GM21529 (cell line): ENCODE measurements at regions not wholly inside any gene's neighbourhood (a gene's known extent, or its start where the extent isn't known, plus 50 kb on each side); places are given as distances from the start of the nearest gene placed in this dataset.
"Not testable (repeated sequence)": the region's sequence is repeated elsewhere in the genome, so short reads cannot be mapped to it uniquely, and the experiment has no call there.

ENCODE experiments used
- ATAC-seq: cut with Tn5 transposase; IDR thresholded peaks from one replicate; pipeline ENCODE4 v1.9.1; 2021; ENCODE audit not compliant: unreplicated experiment

DNA sequence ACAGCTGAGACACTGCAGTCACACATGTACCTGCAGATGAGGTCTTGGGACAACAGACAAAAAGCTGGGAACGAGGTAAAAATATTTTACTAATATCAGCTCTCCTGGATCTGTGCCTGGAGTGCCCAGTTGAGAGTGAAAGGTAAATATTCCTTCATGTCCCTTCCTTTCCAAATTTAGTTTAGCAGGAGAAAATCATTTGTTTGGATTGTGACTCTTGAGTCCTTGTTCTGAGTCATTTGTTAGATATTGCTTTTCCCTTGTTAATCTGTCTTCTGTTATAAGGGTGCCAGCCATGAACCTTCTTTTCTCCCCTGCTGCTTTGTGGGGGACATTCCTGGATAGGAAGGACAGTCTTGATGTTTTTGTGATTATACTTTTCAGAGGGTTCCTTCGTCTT lies 329.2 kb downstream of the DSC3 start:
- ATAC-seq, result no peak

DNA sequence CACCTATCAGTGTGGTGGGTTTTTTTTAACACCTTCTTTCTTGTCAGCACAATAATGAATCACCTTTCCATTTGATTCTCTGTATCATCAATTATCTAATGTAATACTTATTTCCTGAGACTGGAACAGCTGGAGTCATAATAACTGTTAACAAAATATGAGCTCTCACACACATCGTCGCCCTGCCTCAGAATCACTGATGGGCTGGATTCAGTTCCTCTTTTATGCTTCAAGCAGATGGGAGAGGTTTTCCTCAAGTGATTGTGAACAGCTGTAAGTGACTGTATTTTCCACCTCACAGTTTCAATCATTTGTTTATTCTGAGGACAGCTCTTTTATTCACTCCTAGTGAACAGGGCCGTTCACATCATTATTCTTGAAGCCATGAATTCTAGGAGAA lies 330.2 kb downstream of the DSC3 start:
- no peak for ATAC-seq

GRCh38 chr18:30709595-30709994 lies 332.9 kb downstream of the DSC3 start:
- no peak for ATAC-seq

DNA sequence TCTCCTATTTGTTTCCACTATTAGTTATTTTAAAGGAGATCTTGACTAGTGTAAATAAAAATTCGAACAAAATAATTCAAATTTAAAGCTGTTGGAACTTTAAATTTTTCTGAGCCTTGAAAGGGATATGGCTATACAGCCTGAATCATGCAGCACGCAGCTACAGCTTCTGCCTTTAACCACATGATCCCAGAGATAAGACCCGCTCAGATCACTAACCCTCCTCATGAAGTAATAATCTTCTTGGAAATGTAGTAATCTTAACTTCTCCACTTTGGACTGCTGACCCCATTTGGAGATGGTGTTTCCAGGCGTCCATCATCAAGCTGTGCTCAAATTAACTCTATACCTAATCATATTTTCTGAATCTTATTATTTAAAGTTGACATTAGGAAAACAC lies 336.6 kb downstream of the DSC3 start:
- no peak for ATAC-seq

GRCh38 chr18:30698571-30698970 lies 344.0 kb downstream of the DSC3 start:
- ATAC-seq, result no peak

DNA sequence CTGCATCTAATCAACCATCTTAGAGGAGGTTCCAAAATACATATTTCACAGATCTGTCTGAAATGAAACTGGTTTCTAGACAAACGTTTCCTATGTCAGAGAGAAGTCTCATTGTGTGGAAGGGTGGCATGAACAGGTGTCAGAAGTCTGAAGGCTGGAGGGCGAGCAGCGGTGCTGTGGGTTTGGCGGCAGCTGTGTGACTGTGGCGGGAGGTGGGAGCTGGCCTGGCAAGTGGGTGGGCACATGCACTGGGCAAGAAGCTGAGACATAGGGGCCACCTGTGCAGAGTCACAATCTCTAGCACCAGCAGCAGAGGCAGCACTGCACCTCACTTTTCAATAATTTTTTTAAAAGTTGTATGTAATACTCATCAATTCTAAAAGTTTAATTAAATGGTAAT lies 346.3 kb downstream of the DSC3 start:
- no peak for ATAC-seq

- ATAC-seq, result no peak
These were observed 347.8 kb downstream of the DSC3 start for GRCh38 chr18:30694773-30695172.

- no peak for ATAC-seq
These were observed 353.3 kb downstream of the DSC3 start for GRCh38 chr18:30689216-30689615.

DNA sequence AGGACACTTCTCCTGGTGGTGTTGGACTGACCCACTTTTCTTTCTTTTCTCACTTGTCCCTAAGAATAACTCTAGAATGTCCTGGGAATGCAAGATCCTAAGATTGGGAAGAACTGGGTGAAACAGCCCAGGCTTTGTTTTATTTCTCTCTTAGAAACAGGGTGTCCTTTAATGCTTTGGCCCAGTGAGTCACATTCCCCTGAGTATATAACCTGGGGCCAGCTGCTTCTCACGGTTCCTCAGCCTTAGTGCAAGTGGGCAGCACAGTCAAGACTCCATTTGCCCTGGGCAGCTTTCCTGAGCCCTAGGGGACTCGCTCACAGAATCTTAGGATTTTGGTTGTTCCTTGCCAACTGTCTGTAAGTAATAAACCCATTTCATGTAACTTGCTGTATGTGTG lies 355.0 kb downstream of the DSC3 start:
- no peak for ATAC-seq

DNA sequence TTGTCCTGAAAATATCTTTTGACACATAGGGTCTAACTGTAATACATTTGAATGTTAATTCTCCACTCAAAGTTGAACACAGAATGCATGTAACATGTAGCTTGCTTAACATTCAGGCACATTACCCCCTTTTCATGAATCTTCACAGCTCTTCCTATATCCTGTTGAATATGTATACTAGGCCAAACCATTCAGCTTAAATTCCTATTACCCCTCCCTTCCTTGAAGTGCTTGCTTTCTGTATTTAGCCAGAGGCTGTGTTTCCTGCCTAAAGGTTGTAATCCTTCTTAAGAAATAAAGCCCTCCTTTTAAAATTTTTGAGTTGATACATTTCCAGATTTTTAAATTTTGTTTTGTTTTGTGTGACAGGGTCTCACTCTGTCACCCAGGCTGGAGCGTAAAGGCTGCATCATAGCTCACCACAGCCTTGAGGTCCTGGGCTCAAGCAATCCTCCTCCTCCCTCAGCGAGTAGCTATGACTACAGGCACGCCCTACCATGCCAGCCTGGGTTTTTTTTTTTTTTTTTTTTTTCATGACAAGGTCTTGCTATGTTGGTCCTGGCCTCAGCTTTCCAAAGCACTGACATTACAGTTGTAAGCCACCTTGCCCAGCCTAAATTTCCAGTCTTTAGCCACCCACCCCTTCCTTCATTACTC lies 357.6 kb downstream of the DSC3 start:
- no peak for ATAC-seq

GRCh38 chr18:30683836-30684235 lies 358.7 kb downstream of the DSC3 start:
- no peak for ATAC-seq

GRCh38 chr18:30682672-30683071 lies 359.9 kb downstream of the DSC3 start:
- no peak for ATAC-seq

DNA sequence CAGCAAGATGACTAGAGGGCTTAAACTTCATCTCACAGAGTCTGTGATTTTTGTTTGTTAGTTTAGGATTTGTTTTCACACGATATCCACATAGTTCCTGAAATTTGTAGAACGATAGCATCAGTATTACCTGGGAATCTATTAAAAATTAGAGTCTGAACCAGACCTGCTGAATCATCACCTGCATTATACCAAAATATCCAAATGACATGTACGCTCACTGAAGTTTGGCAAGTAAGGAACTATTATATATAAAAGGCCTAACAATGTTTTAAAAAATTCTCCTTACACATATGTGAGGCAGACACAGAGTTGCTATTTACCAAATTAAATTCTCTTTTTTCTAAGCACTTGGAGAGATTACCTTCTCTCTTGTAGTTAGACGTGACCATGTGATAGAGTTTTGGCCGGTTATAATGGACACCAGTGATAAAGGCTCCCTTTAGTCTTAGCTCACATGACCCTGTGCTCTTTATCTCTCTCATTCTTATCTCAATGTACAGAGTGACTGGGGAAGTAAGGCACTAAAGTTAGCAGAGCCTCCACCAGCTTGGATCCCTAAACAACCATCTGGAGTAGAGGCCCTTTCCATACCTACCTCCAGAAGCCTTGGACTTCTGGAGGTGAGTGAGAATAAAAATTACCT lies 363.1 kb downstream of the DSC3 start:
- ATAC-seq, result no peak

DNA sequence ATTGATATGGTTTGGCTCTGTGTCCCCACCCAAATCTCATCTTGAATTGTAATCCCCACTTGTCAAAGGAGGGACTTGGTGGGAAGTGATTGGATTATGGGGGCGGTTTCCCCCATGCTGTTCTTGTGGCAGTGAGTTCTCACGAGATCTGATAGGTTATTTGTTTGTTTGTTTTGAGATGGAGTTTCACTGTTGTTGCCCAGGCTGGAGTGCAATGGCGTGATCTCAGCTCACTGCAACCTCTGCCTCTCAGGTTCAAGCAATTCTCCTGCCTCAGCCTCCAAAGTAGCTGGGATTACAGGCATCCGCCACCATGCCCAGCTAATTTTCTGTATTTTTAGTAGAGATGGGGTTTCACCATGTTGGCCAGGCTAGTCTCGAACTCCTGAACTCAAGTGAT lies 364.7 kb downstream of the DSC3 start:
- not testable (repeated sequence) for ATAC-seq

- ATAC-seq, result no peak
These were observed 366.5 kb downstream of the DSC3 start for GRCh38 chr18:30676053-30676480.

- ATAC-seq, result no peak
These were observed 367.0 kb downstream of the DSC3 start for GRCh38 chr18:30675493-30675892.

DNA sequence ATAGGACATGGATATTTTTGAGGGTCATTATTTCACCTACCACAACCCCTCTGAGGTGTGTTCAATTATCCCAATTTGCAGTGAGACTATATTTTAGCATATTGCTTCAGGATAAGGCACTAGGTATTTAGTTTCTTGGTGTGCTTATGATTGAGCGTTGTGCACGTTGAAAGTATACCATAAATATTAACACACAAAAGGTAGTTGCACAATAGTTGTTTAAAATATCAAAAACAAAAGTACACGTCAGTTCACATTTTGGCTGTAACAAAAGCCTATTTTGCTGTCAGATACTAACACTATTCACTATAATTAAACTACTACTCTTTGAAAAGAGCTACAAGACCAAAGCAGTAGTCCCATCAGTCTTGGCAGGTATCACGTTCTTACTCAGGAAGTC lies 367.5 kb downstream of the DSC3 start:
- no peak for ATAC-seq

DNA sequence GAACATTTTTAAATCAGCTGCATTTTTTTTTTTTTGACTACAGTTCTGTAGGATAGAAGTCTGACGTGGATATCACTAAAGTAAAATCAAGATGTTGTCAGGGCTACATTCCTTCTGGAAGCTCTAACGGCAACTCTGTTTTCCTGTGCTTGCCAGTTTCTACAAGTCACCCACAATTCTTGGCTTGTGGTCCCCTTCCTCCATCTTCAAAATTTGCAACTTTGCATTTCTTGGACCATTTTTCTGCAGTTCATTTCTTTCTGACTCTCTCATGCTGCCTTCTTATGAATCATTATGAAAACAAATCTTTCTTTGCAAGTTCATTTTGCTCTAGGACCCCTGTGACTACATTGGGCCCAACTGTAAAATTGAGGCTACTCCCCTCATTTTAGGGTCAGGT lies 367.9 kb downstream of the DSC3 start:
- no peak for ATAC-seq

DNA sequence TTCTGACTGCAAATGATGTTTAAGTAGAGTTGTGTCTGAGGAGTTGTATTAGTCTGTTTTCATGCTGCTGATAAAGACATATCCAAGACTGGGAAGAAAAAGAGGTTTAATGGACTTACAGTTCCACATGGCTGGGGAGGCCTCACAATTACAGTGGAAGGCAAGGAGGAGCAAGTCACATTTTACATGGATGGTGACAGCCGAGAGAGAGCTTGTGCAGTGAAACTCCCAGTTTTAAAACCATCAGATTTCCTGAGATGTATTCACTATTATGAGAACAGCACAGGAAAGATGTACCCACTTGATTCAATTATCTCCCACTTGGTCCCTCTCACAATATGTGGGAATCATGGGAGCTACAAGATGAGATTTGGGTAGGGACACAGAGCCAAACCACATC lies 370.1 kb downstream of the DSC3 start:
- ATAC-seq, result not testable (repeated sequence)

DNA sequence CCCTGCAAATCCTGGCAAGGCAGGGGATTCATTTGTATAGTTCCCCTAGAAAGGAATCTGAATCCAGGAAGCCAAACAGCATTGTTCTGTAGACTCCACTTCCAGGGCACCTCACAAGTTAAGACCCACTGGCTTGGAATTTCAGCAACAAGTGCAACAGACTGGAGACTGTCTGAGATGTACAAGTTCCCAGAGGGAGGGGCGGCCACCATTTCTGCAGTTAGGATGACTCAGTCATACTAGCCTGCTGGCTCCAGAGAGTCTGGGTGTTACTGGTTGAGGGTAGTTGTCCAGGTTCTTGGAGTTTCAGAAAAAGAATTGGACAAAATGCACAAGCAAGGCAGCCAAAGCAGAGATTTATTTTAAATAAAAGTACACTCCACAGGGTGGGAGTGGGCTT lies 384.2 kb downstream of the DSC3 start:
- no peak for ATAC-seq

DNA sequence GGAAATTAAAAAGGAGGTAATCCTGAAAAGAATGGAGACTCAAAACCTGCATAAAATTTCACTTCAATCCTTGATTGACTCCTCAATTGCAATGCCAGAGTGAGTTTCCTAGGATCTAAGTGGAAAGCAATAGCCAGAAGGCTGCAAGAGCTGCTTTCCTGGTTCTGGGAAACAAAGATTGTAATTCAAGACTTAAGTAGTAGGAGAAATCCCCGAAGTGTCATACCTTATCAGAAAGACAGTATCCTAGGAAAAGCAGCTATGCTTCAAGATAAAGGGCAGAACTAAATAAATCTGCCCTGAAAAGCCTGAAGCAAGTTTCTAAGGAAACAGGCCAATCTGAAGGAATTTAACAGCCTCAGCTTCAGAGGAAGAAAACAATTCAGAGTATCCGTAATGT lies 390.2 kb downstream of the DSC3 start:
- ATAC-seq, result no peak

DNA sequence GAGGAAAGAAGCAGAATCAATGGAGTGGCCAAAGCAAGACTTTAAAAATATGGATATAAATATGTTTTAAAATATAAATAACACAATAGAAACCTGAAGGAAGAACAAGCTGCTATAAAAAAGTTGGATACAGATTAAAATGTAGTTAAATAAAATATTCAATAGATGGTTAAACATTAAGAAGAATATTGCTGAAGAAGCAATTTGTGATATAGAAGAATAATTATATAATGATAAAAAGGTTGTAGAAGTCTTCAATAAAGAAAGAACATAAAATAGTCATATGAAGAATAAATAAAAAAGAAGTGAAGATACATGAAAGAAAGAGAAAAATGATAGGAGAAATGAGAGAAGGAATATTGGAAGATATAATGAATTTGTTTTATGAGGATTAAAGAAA lies 392.0 kb downstream of the DSC3 start:
- no peak for ATAC-seq

GRCh38 chr18:30644158-30644557 lies 398.4 kb downstream of the DSC3 start:
- ATAC-seq, result no peak
